ENCODE measurements at regions not wholly inside any gene's neighbourhood (a gene's known extent, or its start where the extent isn't known, plus 50 kb on each side); places are given as distances from the start of the nearest gene placed in this dataset.

- TF ChIP-seq POLR2A (IDR thresholded peaks at IDR 0.05): no peak
- TF ChIP-seq POLR2AphosphoS5 (IDR thresholded peaks at IDR 0.05): no peak
Measured at GRCh38 chr9:38278457-38278856, 114.0 kb upstream of the ALDH1B1 start.

Measured in spleen (tissue), 3 donors.